Astrocyte of the cerebellum (primary cell): ENCODE measurements at regions not wholly inside any gene's neighbourhood (a gene's known extent, or its start where the extent isn't known, plus 50 kb on each side); places are given as distances from the start of the nearest gene placed in this dataset.

Experiments
- DNase-seq: peaks from one replicate; pipeline ENCODE4 v3.0.0-alpha.2; 2011; ENCODE audit warnings: low read depth
- H3K4me3 ChIP-seq: 2 replicates; pipeline ENCODE4 v1.5.1; 2011; ENCODE audit warnings: mild to moderate bottlenecking, low read depth, low read length, moderate library complexity
- in situ Hi-C: cut with HindIII; loops from 2 replicates; pipeline ENCODE4 v1.10.0; 2017; ENCODE audit warnings: low sequenced_read_pairs
- TF ChIP-seq, protein P1 (sequence below): IDR thresholded peaks from 2 replicates; pipeline ENCODE4 v1.5.1; 2012; ENCODE audit warnings: low read length, low read depth, moderate library complexity, mild to moderate bottlenecking; ENCODE audit errors: missing control alignments

DNA sequence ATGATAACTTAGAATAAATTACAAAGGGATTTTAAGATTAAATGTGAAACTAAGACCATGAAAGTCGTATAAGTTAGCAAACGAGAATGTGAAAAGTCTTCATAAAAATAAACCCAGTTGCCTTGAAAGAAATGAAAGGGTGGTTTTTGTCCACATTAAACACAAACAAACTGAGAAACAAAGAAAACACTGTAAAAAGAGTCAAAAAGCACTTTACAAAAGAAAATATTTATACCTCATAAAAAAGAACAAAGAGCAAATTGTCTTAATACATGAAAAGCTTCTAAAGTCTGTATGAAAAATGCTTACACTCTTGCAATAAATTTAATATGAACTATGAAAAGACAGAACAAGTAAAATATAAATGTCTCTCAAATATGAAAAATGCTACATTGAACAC, 865.9 kb upstream of the CADM2 start:
- TF ChIP-seq, protein P1, sequence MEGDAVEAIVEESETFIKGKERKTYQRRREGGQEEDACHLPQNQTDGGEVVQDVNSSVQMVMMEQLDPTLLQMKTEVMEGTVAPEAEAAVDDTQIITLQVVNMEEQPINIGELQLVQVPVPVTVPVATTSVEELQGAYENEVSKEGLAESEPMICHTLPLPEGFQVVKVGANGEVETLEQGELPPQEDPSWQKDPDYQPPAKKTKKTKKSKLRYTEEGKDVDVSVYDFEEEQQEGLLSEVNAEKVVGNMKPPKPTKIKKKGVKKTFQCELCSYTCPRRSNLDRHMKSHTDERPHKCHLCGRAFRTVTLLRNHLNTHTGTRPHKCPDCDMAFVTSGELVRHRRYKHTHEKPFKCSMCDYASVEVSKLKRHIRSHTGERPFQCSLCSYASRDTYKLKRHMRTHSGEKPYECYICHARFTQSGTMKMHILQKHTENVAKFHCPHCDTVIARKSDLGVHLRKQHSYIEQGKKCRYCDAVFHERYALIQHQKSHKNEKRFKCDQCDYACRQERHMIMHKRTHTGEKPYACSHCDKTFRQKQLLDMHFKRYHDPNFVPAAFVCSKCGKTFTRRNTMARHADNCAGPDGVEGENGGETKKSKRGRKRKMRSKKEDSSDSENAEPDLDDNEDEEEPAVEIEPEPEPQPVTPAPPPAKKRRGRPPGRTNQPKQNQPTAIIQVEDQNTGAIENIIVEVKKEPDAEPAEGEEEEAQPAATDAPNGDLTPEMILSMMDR: no peak
- no peak overlapping the region for H3K4me3 ChIP-seq
- no peak for DNase-seq
- in situ Hi-C loops: no loop called here

DNA sequence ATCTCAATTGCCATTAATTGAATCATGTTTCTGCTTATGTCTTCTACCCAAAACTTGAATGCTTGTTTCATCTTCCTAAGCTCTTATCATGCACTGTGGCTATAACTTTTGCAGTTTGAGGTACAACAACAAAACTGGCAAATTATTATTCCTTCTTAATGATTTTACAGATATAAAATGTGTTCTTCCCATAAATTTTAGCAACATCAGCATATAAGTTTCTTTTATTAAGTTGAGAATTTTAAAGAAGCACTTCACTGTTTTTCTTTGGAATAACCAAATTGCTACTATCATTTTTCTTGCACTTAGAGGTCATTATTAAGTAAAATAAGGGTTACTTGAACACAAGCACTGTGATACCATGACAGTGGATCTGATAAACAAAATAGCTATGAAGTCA, 862.6 kb upstream of the CADM2 start:
- DNase-seq: no peak
- H3K4me3 ChIP-seq: no peak overlapping the region
- in situ Hi-C loops: no loop called here
- TF ChIP-seq, protein P1: no peak

DNA sequence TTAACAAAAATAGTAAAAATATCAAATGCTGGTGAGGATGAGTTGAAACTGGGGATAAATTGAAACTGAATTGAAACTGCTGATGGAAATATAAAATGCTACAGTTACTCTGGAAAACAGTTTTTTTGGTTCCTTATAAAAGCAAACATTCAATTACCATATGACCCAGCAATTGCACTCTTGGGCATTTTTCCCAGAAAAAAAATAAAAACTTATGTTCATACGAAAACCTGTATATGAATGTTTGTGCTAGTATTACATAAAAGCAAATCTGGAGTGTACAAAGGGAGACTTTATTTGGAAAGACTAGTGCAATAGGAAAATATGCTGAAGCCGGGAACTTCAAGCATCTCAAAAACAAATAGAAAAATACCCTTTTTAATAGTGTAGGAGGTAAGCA, 857.9 kb upstream of the CADM2 start:
- in situ Hi-C loops: no loop called here
- peak; percentile 19 for DNase-seq
- TF ChIP-seq, protein P1: no peak
- H3K4me3 ChIP-seq: no peak overlapping the region

DNA sequence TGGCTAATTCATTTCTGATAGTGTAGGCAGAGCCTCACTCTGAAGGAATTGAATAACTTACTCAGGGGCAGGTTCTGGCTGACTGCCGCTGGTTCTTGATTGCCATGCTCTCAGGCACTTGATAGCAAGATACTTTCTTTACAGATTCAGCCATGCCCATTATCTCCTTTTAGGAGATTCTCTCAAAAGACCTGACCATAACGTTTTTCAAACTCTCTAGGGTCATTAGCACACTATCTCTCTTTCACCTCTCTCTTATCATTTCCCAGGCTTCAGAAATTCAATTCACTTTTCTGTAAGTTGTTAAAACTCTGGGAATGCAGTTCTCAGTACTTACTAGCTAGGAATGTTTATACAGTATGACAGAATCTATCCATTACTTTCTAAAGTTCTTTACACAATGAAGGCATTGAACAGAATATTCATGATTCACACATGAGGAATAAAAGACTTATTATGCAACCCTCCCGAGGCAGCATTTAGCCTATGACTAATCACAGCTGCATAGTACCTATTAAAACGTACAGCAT, 850.3 kb upstream of the CADM2 start:
- H3K4me3 ChIP-seq: no peak overlapping the region
- TF ChIP-seq, protein P1: no peak
- in situ Hi-C loops: no loop called here
- DNase-seq: peak; percentile 75

DNA sequence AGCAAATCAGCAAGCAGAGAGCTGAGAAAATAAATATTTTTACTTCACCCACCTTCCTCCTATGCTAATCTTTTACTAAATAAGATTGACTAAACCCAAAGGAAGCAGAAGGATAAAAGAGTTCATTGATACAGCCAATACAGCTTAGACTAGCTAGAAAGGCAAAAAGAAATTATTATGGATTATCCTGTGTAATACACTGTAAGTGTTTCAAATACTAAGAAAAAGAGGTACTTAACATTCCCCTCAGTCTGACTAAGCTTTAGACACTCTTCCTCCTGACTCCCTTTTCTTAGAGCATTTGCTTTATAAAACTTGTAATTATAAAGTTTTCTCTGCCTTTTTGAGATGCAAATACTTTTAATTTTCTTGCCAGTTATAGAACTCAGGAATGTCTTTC, 848.9 kb upstream of the CADM2 start:
- no peak for DNase-seq
- TF ChIP-seq, protein P1: no peak
- no peak overlapping the region for H3K4me3 ChIP-seq
- in situ Hi-C loops: no loop called here

DNA sequence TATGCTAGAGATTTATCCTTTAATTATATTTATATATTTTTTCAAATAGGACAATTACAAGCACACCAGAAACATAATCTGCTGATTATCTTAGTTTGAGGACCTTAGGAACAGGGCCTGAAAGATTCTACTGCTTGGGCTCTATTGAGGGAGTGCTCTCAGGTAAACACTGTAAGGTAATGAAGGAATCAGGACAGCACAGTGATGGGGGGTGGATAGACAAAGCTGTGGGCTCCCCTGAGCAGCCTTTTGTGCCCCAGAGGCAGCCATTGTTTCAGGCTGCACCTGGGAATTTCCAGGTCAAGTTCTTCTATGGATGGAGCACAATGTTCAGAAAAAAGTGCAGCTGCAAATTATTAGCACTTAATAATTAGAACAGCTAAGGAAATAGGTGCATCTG, 848.0 kb upstream of the CADM2 start:
- no peak for DNase-seq
- TF ChIP-seq, protein P1: no peak
- H3K4me3 ChIP-seq: no peak overlapping the region
- in situ Hi-C loops: no loop called here
